SU-DHL-6 (cell line): ENCODE measurements at regions not wholly inside any gene's neighbourhood (a gene's known extent, or its start where the extent isn't known, plus 50 kb on each side); places are given as distances from the start of the nearest gene placed in this dataset.

ENCODE experiments used
- CTCF ChIP-seq: fragments of 200-600 bp; sonication (generic); IDR thresholded peaks from one replicate; pipeline ENCODE4 v1.5.1; 2017; ENCODE audit warnings: antibody characterized with exemption, mild to moderate bottlenecking, low read length, moderate library complexity; ENCODE audit not compliant: insufficient read depth, poor library complexity, severe bottlenecking
- EZH2phosphoT487 ChIP-seq: fragments of 200-600 bp; sonication (generic), shearing (Covaris generic); conservative IDR thresholded peaks from 2 replicates; pipeline ENCODE4 v1.6.1; 2018; ENCODE audit warnings: mild to moderate bottlenecking, antibody characterized with exemption, low read length, moderate library complexity, mixed read lengths

GRCh38 chr3:69505770-69506407, 120.0 kb upstream of the FRMD4B start:
- TF ChIP-seq CTCF (no peak), EZH2phosphoT487 (no peak)
